ENCODE measurements at regions not wholly inside any gene's neighbourhood (a gene's known extent, or its start where the extent isn't known, plus 50 kb on each side); places are given as distances from the start of the nearest gene placed in this dataset.

DNA sequence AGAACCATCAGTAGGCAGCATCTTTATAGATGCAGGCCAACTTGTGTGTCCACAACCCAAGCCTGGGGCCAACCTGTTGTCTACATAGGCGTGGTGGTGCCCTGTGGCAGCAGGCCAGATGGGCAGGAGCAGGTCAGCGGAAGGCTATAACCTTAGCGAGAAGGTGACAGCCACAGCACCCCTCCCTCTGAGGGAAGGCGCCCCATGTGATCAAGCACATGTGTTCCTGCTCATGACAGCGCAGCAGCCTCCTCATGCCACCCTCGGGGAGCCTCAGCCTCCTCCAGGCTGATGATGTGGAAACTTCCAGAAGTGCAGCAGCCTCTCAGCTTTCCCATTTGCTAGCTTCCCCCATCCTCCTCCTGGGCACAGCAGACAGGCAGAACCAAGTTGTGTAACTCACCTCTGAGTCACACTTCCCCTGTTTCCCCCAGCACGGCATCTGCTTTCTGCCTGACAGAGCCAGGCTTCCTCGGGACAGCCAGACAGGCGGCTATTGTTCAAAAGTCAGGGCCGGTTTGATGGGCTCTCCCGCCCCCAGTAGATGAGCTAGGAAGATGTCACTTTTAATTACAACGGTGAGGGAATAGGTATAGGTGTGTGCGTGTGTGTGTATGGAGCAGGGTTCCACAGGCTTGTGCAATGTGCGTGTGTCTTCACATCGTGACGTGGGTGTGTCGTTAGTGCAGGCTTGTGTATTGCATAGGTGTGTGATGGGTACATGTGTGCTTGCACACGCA, 312.0 kb upstream of the ZMIZ1 start:
- H4K20me1 ChIP-seq (ENCODE audit: control insufficient read depth, extremely low read depth, insufficient read depth, low read length) = no peaks in the 10 kb centered on the region
- H3K9ac ChIP-seq (ENCODE audit: insufficient read depth, low read length) = no peak overlapping the region
- H3K4me3 ChIP-seq (replicated peaks in 1 of 4; ENCODE audit: control extremely low read depth in 1 of 4, insufficient read depth in 1 of 4, low read depth in 3 of 4, low read length in 4 of 4) = no peak overlapping the region
- H3K9me3 ChIP-seq (ENCODE audit: control insufficient read depth, insufficient read depth, low read depth, low read length) = no peaks in the 10 kb centered on the region
- peak; percentile 96 to 97 for DNase-seq (ENCODE audit: low read depth in 2 of 2)
- H3K79me2 ChIP-seq (ENCODE audit: control insufficient read depth, insufficient read depth, low read length) = no peaks in the 10 kb centered on the region
- TF ChIP-seq EZH2 (IDR thresholded peaks at IDR 0.05; ENCODE audit: low read length, missing control alignments) = no peak
- TF ChIP-seq, protein P1, sequence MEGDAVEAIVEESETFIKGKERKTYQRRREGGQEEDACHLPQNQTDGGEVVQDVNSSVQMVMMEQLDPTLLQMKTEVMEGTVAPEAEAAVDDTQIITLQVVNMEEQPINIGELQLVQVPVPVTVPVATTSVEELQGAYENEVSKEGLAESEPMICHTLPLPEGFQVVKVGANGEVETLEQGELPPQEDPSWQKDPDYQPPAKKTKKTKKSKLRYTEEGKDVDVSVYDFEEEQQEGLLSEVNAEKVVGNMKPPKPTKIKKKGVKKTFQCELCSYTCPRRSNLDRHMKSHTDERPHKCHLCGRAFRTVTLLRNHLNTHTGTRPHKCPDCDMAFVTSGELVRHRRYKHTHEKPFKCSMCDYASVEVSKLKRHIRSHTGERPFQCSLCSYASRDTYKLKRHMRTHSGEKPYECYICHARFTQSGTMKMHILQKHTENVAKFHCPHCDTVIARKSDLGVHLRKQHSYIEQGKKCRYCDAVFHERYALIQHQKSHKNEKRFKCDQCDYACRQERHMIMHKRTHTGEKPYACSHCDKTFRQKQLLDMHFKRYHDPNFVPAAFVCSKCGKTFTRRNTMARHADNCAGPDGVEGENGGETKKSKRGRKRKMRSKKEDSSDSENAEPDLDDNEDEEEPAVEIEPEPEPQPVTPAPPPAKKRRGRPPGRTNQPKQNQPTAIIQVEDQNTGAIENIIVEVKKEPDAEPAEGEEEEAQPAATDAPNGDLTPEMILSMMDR (conservative IDR thresholded peaks at IDR 0.05 in 1 of 2, IDR thresholded peaks at IDR 0.05 in 1 of 2; ENCODE audit: low read depth in 1 of 2, low read length in 2 of 2) = no peak
- no peak overlapping the region for H2AFZ ChIP-seq (ENCODE audit: low read length)
- H3K4me2 ChIP-seq (ENCODE audit: extremely low read depth, insufficient read depth, low read length) = no peak overlapping the region
- no peaks in the 10 kb centered on the region for H3K36me3 ChIP-seq (ENCODE audit: control insufficient read depth, insufficient read depth, low read length)
- H3K4me1 ChIP-seq (ENCODE audit: control insufficient read depth, extremely low read depth, insufficient read depth, low read length) = peaks cover 19% of the 10 kb centered on the region
- H3K27ac ChIP-seq (ENCODE audit: insufficient read depth, low read length) = peak overlapping the region; percentile 51
- no peaks in the 10 kb centered on the region for H3K27me3 ChIP-seq (ENCODE audit: control insufficient read depth, insufficient read depth, low read length)

DNA sequence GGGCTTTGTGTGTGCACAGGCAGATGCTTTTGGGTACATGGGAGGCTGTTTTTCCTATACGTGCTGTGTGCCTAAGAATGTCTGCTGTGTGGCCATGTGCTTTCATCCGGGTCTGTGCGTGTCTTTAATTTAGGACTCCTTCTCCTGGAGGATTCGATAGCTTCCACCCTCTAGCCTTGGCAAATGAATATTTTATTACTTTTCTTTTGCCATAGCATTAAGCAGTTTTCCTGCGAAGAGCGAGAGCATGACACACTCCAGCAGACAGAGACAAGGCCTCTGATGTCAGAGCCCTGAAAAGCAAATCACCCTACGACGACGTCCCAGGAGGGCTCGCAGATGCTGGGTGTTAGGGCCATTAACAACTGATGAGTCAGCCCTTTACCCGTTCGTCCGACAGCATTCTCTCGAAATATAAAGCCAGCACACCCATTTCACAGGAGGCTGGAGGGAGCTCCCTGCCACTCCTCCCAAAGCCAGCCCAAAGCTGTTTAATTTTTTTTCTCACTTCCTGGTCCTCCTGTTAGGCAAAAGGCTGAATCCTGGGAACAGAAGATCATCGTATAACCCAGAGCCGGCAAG, 311.3 kb upstream of the ZMIZ1 start:
- no peaks in the 10 kb centered on the region for H3K36me3 ChIP-seq (ENCODE audit: control insufficient read depth, insufficient read depth, low read length)
- no peaks in the 10 kb centered on the region for H3K27me3 ChIP-seq (ENCODE audit: control insufficient read depth, insufficient read depth, low read length)
- H3K4me2 ChIP-seq (ENCODE audit: extremely low read depth, insufficient read depth, low read length) = no peak overlapping the region
- TF ChIP-seq EZH2 (IDR thresholded peaks at IDR 0.05; ENCODE audit: low read length, missing control alignments) = no peak
- TF ChIP-seq, protein P1 (conservative IDR thresholded peaks at IDR 0.05 in 1 of 2, IDR thresholded peaks at IDR 0.05 in 1 of 2; ENCODE audit: low read depth in 1 of 2, low read length in 2 of 2) = no peak
- no peaks in the 10 kb centered on the region for H3K9me3 ChIP-seq (ENCODE audit: control insufficient read depth, insufficient read depth, low read depth, low read length)
- no peaks in the 10 kb centered on the region for H3K79me2 ChIP-seq (ENCODE audit: control insufficient read depth, insufficient read depth, low read length)
- H3K9ac ChIP-seq (ENCODE audit: insufficient read depth, low read length) = no peak overlapping the region
- H3K27ac ChIP-seq (ENCODE audit: insufficient read depth, low read length) = peak overlapping the region; percentile 51
- no peaks in the 10 kb centered on the region for H4K20me1 ChIP-seq (ENCODE audit: control insufficient read depth, extremely low read depth, insufficient read depth, low read length)
- no peak overlapping the region for H3K4me3 ChIP-seq (replicated peaks in 1 of 4; ENCODE audit: control extremely low read depth in 1 of 4, insufficient read depth in 1 of 4, low read depth in 3 of 4, low read length in 4 of 4)
- H3K4me1 ChIP-seq (ENCODE audit: control insufficient read depth, extremely low read depth, insufficient read depth, low read length) = peaks cover 19% of the 10 kb centered on the region
- no peak overlapping the region for H2AFZ ChIP-seq (ENCODE audit: low read length)
- peak; percentile 65 to 95 for DNase-seq (ENCODE audit: low read depth in 2 of 2)

DNA sequence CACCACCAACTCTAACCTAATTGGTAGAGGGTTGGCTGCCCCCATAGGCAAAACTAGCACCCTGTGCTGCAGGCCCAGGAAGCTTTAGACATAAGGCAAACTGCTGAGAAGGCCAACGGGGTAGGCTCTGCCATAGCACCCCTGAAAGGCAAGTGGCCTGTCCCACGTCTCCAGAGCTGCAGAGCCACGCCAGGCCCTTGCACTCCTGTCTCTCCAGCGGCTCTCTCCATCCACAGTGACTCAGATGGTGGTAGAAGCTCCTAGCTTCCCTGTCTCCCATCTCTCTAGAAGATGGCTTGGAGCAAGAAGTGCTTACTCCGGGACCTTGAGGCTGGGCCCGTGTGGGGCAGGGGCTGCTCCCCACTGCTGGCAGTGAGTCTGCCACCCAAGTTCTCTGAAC, 310.6 kb upstream of the ZMIZ1 start:
- H3K9me3 ChIP-seq (ENCODE audit: control insufficient read depth, insufficient read depth, low read depth, low read length) = no peaks in the 10 kb centered on the region
- no peak overlapping the region for H3K27ac ChIP-seq (ENCODE audit: insufficient read depth, low read length)
- no peak for TF ChIP-seq EZH2 (IDR thresholded peaks at IDR 0.05; ENCODE audit: low read length, missing control alignments)
- TF ChIP-seq, protein P1 (conservative IDR thresholded peaks at IDR 0.05 in 1 of 2, IDR thresholded peaks at IDR 0.05 in 1 of 2; ENCODE audit: low read depth in 1 of 2, low read length in 2 of 2) = no peak
- H3K79me2 ChIP-seq (ENCODE audit: control insufficient read depth, insufficient read depth, low read length) = no peaks in the 10 kb centered on the region
- no peaks in the 10 kb centered on the region for H4K20me1 ChIP-seq (ENCODE audit: control insufficient read depth, extremely low read depth, insufficient read depth, low read length)
- no peak overlapping the region for H3K9ac ChIP-seq (ENCODE audit: insufficient read depth, low read length)
- H3K27me3 ChIP-seq (ENCODE audit: control insufficient read depth, insufficient read depth, low read length) = no peaks in the 10 kb centered on the region
- H3K4me1 ChIP-seq (ENCODE audit: control insufficient read depth, extremely low read depth, insufficient read depth, low read length) = peaks cover 19% of the 10 kb centered on the region
- H3K4me3 ChIP-seq (replicated peaks in 1 of 4; ENCODE audit: control extremely low read depth in 1 of 4, insufficient read depth in 1 of 4, low read depth in 3 of 4, low read length in 4 of 4) = no peak overlapping the region
- no peak overlapping the region for H2AFZ ChIP-seq (ENCODE audit: low read length)
- no peaks in the 10 kb centered on the region for H3K36me3 ChIP-seq (ENCODE audit: control insufficient read depth, insufficient read depth, low read length)
- H3K4me2 ChIP-seq (ENCODE audit: extremely low read depth, insufficient read depth, low read length) = no peak overlapping the region
- no peak for DNase-seq (ENCODE audit: low read depth in 2 of 2)
